Stomach smooth muscle (tissue), 2 donors: ENCODE measurements at regions not wholly inside any gene's neighbourhood (a gene's known extent, or its start where the extent isn't known, plus 50 kb on each side); places are given as distances from the start of the nearest gene placed in this dataset.

Experiments used
- H3K27ac ChIP-seq: one replicate; pipeline ENCODE4 v1.7.0; 2013; ENCODE audit warnings: mild to moderate bottlenecking, low read length, inconsistent platforms
- H3K27me3 ChIP-seq, 2 donors: one replicate each; pipeline ENCODE4 v1.7.0; 2013; ENCODE audit warnings: low read length in 2 of 2; ENCODE audit not compliant: insufficient read depth in 2 of 2, control insufficient read depth in 1 of 2
- H3K36me3 ChIP-seq, 2 donors: one replicate each; pipeline ENCODE4 v1.7.0; 2013; ENCODE audit warnings: low read length in 2 of 2; ENCODE audit not compliant: control insufficient read depth in 2 of 2, insufficient read depth in 2 of 2
- H3K4me1 ChIP-seq: one replicate; pipeline ENCODE4 v1.7.0; 2013; ENCODE audit warnings: low read length; ENCODE audit not compliant: control insufficient read depth, insufficient read depth
- H3K4me3 ChIP-seq, 2 donors: one replicate each; pipeline ENCODE4 v1.7.0; 2013; ENCODE audit warnings: low read length in 2 of 2
- H3K9ac ChIP-seq, 2 donors: one replicate each; pipeline ENCODE4 v1.7.0; 2013; ENCODE audit warnings: low read length in 2 of 2, mild to moderate bottlenecking in 1 of 2
- H3K9me3 ChIP-seq, 2 donors: one replicate each; pipeline ENCODE4 v1.7.0; 2013; ENCODE audit warnings: low read length in 2 of 2; ENCODE audit not compliant: control insufficient read depth in 2 of 2
- donor health status: healthy.
- donor health status: Pancreatic carcinoma.

DNA sequence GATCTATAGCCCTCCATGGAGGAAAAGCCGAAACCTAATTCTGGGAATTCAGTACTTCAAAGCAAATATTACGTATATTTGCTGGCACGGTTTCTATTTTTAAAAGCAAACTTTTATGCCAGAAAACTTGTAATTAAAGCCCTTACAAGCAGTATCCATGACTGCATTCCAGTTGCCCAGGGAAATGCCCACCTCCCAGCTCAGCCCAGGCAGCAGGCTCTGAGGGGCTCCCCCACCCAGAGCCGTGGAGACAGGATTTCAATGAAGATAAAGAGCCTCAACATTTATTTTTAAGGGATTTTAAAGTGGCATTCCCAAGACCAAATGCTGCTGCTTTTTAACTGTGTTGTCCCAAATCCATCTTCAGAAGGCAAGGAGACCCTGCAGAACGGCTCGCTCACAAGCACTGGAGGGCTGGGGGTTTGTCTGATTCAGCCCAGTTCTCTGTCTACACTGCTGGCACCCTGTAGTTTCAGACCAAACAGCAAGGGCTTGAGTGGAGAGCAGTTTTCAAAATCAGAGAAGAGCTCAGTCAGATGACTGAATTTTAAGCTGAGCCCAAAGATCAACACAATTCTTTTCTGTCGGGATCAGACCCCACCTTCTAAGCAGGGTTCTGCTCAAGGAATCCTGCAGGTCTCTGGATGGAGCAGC, 105.1 kb downstream of the KCNF1 start:
- no peaks in the 10 kb centered on the region for H3K36me3 ChIP-seq
- no peak overlapping the region for H3K4me3 ChIP-seq
- peaks cover 3 to 4% of the 10 kb centered on the region in 2 donors for H3K27me3 ChIP-seq
- peaks cover 0 to 6% of the 10 kb centered on the region in 2 donors for H3K9me3 ChIP-seq
- no peak overlapping the region for H3K27ac ChIP-seq
- no peaks in the 10 kb centered on the region for H3K4me1 ChIP-seq
- no peak overlapping the region for H3K9ac ChIP-seq

DNA sequence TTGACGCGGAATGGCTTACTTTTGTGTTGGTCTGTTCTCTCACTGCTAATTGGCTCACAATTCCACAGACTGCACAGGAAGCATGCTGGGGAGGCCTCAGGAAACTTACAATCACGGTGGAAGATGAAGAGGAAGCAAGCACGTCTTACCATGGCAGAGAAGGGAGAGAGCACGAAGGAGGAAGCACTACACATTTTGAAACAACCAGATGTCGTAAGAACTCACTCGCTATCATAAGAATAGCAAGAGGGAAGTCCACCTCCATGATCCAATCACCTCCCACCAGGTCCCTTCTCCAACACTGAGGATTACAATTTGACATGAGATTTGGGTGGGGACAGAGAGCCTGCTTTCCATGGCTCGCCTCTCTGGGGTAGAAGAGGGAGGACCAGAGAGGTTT, 106.2 kb downstream of the KCNF1 start:
- Histone ChIP-seq H3K4me3 (no peak overlapping the region), H3K9ac (no peak overlapping the region), H3K27ac (no peak overlapping the region), H3K4me1 (no peaks in the 10 kb centered on the region), H3K9me3 (no peaks in the 10 kb centered on the region), H3K27me3 (peaks cover 3 to 4% of the 10 kb centered on the region in 2 donors), H3K36me3 (no peaks in the 10 kb centered on the region)

DNA sequence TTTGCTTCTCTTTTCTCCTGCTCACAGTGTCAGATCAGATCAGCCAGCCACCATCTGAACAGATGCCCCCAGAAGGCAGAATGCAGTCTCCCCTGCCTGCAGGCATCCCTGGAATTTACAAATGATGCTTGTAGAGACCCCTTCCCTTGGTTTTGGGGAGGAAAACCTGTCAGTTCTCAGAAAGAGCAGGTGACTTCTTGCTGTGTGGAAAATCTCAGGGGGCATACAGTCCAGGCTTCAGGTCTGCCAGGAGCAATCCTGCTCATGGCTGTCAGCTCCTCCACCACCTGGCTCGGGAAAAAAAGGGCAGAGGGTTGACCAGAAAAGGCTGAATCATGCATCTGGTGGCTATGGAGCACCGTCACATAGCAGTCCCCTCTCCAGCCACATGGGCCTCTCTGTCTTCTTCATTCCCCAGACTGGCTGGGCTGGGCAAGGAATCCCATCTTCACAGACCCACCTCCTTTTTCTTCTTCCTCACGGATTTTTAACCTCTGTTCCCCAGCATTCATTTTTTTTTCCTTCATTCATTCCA, 107.0 kb downstream of the KCNF1 start:
- no peak overlapping the region for H3K9ac ChIP-seq
- no peaks in the 10 kb centered on the region for H3K9me3 ChIP-seq
- H3K4me1 ChIP-seq = no peaks in the 10 kb centered on the region
- no peaks in the 10 kb centered on the region for H3K36me3 ChIP-seq
- H3K27ac ChIP-seq = no peak overlapping the region
- H3K27me3 ChIP-seq = peaks cover 3 to 4% of the 10 kb centered on the region in 2 donors
- no peak overlapping the region for H3K4me3 ChIP-seq

DNA sequence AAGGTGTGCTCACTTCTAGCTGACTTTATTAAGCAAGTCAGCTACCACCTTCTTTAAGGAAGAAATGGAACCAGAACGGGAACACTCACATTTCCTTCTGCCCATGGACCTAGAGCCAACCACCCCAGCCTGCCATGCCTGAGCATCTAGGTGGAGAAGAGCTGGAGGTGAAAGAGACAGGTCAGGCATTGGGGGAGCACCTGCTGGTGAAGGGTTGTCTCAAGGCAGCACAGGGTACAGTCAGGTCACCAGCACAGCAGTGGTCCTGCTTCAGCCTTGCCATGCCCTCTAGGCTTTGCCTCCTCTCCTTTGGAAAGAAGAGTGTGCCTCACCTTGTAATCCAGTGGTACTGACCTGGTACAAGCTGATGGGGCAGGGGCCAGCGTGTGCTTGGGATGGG, 107.9 kb downstream of the KCNF1 start:
- Histone ChIP-seq H3K36me3 (no peaks in the 10 kb centered on the region), H3K9ac (no peak overlapping the region), H3K4me1 (no peaks in the 10 kb centered on the region), H3K9me3 (no peaks in the 10 kb centered on the region), H3K27me3 (peaks cover 3 to 4% of the 10 kb centered on the region in 2 donors), H3K27ac (no peak overlapping the region), H3K4me3 (no peak overlapping the region)

DNA sequence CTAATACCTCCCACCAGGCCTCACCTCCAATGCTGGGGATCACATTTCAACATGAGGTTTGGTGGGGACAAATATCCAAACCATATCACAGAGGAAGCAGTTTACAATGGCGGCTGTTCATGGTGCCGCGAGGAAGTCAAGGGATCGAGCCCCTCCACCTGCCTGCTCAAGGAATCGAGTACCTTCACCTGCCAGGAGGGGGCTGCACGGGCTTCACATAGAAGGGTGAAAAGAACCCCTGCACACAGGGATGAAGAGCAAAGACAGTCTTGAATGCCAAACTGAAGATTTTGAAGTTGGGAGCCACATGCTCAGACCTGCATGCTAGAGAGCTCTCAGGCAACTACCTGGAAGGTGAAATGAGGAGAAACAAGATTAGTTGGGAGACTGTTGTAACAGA, 110.3 kb downstream of the KCNF1 start:
- no peak overlapping the region for H3K27ac ChIP-seq
- H3K9me3 ChIP-seq = no peaks in the 10 kb centered on the region
- H3K27me3 ChIP-seq = peaks cover 3 to 4% of the 10 kb centered on the region in 2 donors
- H3K4me3 ChIP-seq = no peak overlapping the region
- H3K36me3 ChIP-seq = no peaks in the 10 kb centered on the region
- H3K4me1 ChIP-seq = no peaks in the 10 kb centered on the region
- no peak overlapping the region for H3K9ac ChIP-seq

DNA sequence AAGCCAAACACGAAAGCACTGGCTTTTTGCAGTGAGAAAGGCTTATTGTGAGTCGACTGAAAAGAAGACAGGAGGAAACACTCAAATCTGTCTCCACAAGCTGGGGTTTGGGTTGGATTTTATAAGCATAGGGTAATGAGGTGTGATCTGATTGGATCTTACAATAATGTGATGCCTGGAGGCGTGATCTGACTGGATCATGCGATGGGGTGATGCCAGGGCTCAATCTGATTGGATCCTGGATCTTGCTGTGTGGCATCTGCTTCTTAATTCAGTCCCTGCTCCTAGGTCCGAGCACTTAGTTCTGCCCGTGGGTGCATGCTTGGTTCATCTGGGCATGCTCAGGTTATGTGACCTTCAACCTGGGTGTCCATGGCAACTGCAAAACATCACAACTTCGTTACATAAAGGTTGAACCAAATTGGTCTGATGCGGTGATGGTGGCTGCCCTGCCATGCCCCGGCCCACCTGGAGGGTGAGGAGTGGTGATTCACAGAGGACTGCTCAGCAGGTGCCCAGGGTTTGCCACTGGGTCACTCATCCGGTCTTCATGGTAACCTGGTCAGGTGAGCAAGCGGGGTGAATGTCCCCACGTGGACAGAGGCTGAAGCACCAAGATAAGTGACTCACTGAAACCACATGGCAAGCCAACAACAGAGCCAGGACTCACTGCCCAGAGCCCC, 111.0 kb downstream of the KCNF1 start:
- no peaks in the 10 kb centered on the region for H3K36me3 ChIP-seq
- no peak overlapping the region for H3K27ac ChIP-seq
- no peaks in the 10 kb centered on the region for H3K4me1 ChIP-seq
- H3K9me3 ChIP-seq = no peaks in the 10 kb centered on the region
- no peak overlapping the region for H3K4me3 ChIP-seq
- H3K27me3 ChIP-seq = peaks cover 3 to 4% of the 10 kb centered on the region in 2 donors
- no peak overlapping the region for H3K9ac ChIP-seq

DNA sequence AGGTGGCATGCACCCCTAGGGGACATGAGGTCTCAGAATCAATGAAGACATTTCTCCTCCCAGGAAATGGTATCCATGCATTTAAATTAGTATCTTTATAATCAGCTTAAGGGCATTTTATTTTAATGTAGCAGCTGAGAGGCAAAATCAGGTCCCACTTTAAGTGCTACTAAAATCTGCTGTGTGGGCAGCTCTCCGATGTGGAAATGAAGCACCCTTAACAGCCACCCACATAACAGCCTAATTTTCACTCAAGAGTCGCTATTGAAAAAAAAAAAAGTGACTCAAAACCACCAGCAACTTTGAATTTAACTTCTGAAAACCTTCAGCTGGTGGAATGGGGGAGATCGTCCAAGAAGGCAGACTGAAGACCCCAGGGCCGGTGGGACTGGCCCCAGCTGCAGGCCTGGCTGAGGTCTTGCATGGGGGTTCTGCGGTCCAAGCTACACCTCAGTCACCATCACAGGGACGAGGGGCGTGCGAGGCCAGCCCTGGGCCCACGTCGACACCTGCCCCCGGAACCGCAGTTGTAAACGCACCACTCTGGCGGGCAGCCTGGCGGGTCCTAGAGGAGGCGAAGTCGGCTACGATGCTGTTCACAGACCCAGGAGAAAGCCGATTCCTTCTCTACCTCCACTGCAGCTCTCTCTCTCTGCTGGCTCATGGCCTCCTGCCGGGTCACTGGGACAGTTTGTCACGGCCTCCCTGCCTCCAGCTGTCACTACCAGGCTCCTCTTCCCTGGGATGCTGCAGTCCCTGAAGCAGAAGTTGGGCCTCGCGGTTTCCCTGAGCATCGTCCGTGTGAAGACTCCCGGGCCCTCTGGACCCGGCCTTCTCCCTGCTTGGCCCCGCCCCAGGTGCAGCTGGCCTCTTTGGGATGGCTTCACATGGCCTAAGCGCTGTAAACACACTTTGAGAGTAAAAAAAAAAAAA, 111.9 kb downstream of the KCNF1 start:
- Histone ChIP-seq H3K9me3 (no peaks in the 10 kb centered on the region), H3K4me1 (no peaks in the 10 kb centered on the region), H3K36me3 (no peaks in the 10 kb centered on the region), H3K27ac (no peak overlapping the region), H3K9ac (no peak overlapping the region), H3K27me3 (peaks cover under 1 to 3% of the 10 kb centered on the region in 2 donors), H3K4me3 (no peak overlapping the region)

DNA sequence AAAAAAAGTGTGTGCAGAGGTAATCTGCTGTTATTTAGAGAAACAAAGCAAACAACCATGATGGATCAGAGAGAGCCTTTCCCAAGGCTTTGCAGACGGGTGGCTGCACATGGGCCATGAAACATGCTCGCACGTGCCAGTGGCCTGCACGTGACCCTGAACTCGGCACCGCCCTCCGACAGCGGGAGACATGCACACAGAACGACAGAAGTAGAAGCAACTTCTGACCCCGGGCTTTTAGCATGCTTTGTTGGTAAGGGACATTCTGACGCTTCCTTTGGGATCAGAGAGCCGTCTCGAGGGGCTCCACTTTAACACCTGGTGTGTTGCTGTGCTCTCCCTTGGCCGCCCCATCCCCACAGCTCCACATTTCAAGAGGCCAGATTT, 112.5 kb downstream of the KCNF1 start:
- H3K27me3 ChIP-seq = peaks cover 0 to 3% of the 10 kb centered on the region in 2 donors
- H3K4me1 ChIP-seq = no peaks in the 10 kb centered on the region
- H3K27ac ChIP-seq = no peak overlapping the region
- H3K36me3 ChIP-seq = no peaks in the 10 kb centered on the region
- H3K9me3 ChIP-seq = no peaks in the 10 kb centered on the region
- H3K9ac ChIP-seq = no peak overlapping the region
- no peak overlapping the region for H3K4me3 ChIP-seq

DNA sequence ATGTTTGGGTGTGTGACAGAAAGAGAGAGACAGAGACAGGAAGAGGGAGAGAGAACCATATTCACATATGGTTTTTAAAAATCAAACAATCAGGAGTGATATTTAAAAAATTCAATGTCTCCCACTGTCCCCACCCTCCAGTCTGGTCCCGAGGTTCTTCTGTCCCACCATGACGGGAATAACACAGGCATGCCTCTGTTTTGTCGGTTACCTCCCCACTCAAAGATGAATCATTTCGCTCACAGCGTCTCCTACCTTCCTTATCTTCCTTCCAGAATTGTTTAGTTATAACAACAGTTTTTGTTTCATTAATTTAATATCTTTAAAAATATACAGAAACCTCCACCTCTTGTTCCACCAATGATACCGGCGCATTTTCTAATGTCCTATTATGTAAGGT, 113.0 kb downstream of the KCNF1 start:
- Histone ChIP-seq H3K9ac (no peak overlapping the region), H3K4me1 (no peaks in the 10 kb centered on the region), H3K36me3 (no peaks in the 10 kb centered on the region), H3K9me3 (no peaks in the 10 kb centered on the region), H3K4me3 (no peak overlapping the region), H3K27me3 (peaks cover 0 to 3% of the 10 kb centered on the region in 2 donors), H3K27ac (no peak overlapping the region)

DNA sequence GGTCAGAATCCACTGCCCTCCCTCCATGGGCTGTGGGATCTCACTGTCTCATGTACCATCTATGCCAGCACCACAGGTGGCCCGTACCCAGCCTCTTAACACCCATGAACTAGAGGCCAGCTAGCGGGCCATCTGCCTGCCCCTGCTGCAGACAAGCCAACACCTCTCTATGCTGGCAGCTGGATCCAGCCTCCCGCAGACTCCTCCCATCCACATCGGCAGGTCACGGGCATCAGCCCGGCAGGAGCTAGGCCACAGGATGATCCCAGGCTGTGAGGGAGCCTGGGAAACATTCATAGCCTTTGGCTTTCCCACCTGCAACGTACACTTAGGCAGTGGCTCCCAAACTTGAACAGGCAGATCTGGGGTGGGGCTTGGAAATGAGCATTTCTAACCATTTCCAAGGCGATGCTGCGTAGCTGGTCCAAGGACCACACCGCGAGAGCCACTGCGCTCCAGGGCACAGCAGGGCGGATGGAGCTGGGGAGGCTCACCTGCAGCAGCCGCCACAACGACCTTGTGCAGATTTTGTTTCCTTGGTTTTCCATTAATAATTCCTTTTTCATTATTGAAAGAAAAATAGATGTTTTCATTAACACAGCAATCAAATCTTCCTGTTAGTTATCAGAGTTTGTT, 114.7 kb downstream of the KCNF1 start:
- Histone ChIP-seq H3K36me3 (no peaks in the 10 kb centered on the region), H3K27me3 (no peaks in the 10 kb centered on the region), H3K4me3 (no peak overlapping the region), H3K4me1 (no peaks in the 10 kb centered on the region), H3K9me3 (no peaks in the 10 kb centered on the region), H3K9ac (no peak overlapping the region), H3K27ac (no peak overlapping the region)
